ENCODE measurements at regions not wholly inside any gene's neighbourhood (a gene's known extent, or its start where the extent isn't known, plus 50 kb on each side); places are given as distances from the start of the nearest gene placed in this dataset.

DNA sequence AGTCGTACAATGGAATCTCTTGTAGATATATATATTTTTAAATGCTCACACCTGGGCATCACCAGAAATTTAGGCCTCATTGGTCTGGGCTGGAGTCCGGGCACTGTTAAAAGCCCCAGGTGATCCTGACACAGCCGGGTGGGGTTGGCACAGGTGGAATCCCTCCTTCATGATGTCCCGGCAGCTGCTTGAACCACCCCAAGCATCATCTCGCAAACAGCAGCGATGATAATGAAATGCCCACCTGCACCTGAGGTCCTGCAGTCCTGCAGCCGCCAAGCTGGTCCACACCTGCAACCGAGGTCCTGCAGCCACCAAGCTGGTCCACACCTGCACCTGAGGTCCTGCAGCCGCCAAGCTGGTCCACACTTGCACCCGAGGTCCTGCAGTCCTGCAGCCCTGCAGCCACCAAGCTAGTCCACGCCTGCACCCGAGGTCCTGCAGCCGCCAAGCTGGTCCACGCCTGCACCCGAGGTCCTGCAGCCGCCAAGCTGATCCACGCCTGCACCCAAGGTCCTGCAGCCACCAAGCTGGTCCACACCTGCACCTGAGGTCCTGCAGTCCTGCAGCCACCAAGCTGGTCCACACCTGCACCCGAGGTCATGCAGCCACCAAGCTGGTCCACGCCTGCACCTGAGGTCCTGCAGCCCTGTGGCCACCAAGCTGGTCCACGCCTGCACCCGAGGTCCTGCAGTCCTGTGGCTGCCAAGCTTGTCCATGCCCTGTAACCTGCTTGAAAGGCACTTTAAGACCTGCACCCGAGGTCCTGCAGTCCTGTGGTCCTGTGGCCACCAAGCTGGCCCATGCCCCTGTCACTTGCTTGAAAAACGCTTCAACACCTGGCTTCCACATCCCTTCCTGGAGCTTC is 261.2 kb downstream of the DLL1 start:
- no peaks in the 10 kb centered on the region for H3K27me3 ChIP-seq
- H3K27ac ChIP-seq = no peak overlapping the region
- H3K9me3 ChIP-seq = no peaks in the 10 kb centered on the region
- ATAC-seq (no peak), DNase-seq (no peak)
- WGBS, 4 donors = 78 to 90% (median 83%) methylated on average over 14 to 23 of the region's 23 CpGs
- intact Hi-C loops (cut with DNase I) = loop anchor here in 3 of 10 donors (5.0 to 10.0 kb wide), 3 partner anchors 178 to 265 kb away; partner anchors contain the start of gene DLL1 (in 2 of the 3)
- TF ChIP-seq, protein P1, sequence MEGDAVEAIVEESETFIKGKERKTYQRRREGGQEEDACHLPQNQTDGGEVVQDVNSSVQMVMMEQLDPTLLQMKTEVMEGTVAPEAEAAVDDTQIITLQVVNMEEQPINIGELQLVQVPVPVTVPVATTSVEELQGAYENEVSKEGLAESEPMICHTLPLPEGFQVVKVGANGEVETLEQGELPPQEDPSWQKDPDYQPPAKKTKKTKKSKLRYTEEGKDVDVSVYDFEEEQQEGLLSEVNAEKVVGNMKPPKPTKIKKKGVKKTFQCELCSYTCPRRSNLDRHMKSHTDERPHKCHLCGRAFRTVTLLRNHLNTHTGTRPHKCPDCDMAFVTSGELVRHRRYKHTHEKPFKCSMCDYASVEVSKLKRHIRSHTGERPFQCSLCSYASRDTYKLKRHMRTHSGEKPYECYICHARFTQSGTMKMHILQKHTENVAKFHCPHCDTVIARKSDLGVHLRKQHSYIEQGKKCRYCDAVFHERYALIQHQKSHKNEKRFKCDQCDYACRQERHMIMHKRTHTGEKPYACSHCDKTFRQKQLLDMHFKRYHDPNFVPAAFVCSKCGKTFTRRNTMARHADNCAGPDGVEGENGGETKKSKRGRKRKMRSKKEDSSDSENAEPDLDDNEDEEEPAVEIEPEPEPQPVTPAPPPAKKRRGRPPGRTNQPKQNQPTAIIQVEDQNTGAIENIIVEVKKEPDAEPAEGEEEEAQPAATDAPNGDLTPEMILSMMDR (IDR thresholded peaks at IDR 0.05) = no peak
- TF ChIP-seq POLR2A (IDR thresholded peaks at IDR 0.05) = no peak
- no peak overlapping the region for H3K4me3 ChIP-seq
- H3K36me3 ChIP-seq = no peaks in the 10 kb centered on the region
- H3K4me1 ChIP-seq = peaks cover 0 to 2% (median 0%) of the 10 kb centered on the region in 12 donors

DNA sequence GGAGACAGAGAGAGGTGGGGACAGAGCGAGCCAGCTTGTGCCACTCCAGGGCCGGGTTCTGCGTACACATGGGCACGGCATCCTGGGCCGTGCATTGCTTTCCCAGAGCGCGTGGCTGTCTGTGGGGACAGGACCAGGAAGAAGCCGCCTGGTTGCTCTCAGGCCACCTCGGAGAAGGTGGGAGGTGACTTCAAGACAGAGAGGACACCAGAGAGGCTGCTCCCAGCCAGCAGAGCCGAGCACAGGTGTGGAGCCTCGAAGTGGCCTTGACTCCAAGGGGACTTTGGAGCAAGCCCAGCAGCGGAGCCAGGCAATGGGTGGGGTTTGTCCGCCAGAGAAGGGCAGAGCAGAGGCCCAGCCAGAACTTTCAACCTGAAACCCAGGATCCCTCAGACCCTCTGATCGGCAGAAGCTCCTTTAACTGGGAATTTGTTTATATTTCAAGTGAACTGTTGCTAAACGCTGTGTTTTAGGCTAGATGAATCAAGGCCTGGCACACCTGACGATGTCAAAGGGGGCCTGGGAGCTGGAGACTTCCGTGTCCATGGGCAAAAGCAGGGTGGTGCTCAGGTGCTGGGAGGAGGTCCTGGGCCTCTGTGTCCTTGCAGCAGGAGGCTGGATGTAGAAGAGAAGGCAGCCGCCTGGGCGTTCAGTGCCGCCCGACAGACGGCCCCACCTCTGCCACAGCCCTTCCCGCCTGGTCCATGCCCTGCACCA is 262.1 kb downstream of the DLL1 start:
- H3K4me1 ChIP-seq = peaks cover 0 to 3% (median 0%) of the 10 kb centered on the region in 12 donors
- H3K36me3 ChIP-seq = no peaks in the 10 kb centered on the region
- 81 to 88% (median 85%) methylated on average over 17 to 23 of the region's 23 CpGs for WGBS, 4 donors
- H3K9me3 ChIP-seq = no peaks in the 10 kb centered on the region
- ATAC-seq (no peak), DNase-seq (no peak)
- H3K4me3 ChIP-seq = no peak overlapping the region
- no peak for TF ChIP-seq POLR2A (IDR thresholded peaks at IDR 0.05)
- TF ChIP-seq, protein P1 (IDR thresholded peaks at IDR 0.05) = no peak
- H3K27me3 ChIP-seq = no peaks in the 10 kb centered on the region
- H3K27ac ChIP-seq = no peak overlapping the region
- intact Hi-C loops (cut with DNase I) = loop anchor here in 3 of 10 donors (10.0 kb wide), 2 partner anchors 194 to 266 kb away; partner anchors contain the start of gene DLL1 (in 2 of the 3)

DNA sequence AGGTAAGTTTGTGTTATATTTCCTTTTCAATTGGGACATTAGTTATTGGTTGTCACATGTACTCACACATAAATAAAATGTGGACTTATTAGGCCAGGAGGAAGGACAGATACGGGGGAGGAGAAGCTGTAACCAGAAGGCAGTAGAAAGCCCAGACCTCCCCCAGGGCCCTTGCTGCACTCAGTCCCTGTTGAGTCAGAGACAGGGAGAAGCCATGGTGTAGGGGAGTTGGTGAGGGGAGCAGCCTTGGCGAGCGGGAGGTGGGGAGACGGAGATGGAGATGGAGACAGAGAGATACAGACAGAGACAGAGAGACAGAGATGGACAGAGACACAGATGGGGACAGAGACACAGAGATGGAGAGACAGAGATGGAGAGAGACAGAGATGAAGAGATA is 263.2 kb downstream of the DLL1 start:
- no peak for DNase-seq
- 92 to 94% (median 93%) methylated on average over 4 of the region's 4 CpGs for WGBS, 4 donors
- TF ChIP-seq, protein P1 (IDR thresholded peaks at IDR 0.05) = no peak
- TF ChIP-seq POLR2A (IDR thresholded peaks at IDR 0.05) = no peak
- Histone ChIP-seq H3K4me1 (peaks cover 0 to 14% (median 3%) of the 10 kb centered on the region in 12 donors), H3K27ac (no peak overlapping the region), H3K4me3 (no peak overlapping the region), H3K36me3 (no peaks in the 10 kb centered on the region), H3K9me3 (no peaks in the 10 kb centered on the region), H3K27me3 (peaks cover 0 to 10% (median 0%) of the 10 kb centered on the region in 9 donors)
- no peak for ATAC-seq
- intact Hi-C loops (cut with DNase I) = loop anchor here in 3 of 10 donors (10.0 kb wide), 2 partner anchors 193 to 267 kb away; partner anchors contain the start of gene DLL1 (in 2 of the 3)
